KOPT-K1 (cell line): ENCODE measurements at regions not wholly inside any gene's neighbourhood (a gene's known extent, or its start where the extent isn't known, plus 50 kb on each side); places are given as distances from the start of the nearest gene placed in this dataset.

Source experiments
- H3K27ac ChIP-seq: fragments of 200-600 bp; sonication (generic); 2 replicates; pipeline ENCODE4 v1.5.1; 2016; ENCODE audit warnings: antibody characterized with exemption, mild to moderate bottlenecking, low read depth, low read length; ENCODE audit not compliant: poor library complexity, severe bottlenecking
- H3K36me3 ChIP-seq: fragments of 200-600 bp; sonication (generic); 2 replicates; pipeline ENCODE4 v1.5.1; 2017; ENCODE audit warnings: antibody characterized with exemption, mild to moderate bottlenecking, low read length, moderate library complexity; ENCODE audit not compliant: insufficient read depth
- H3K9me3 ChIP-seq: fragments of 200-600 bp; sonication (generic); 2 replicates; pipeline ENCODE4 v1.5.1; 2017; ENCODE audit warnings: antibody characterized with exemption, low read length, mild to moderate bottlenecking; ENCODE audit not compliant: insufficient read depth, poor library complexity, severe bottlenecking

GRCh38 chr6:105753620-105754211, 332.4 kb upstream of the PRDM1 start:
- no peaks in the 10 kb centered on the region for H3K36me3 ChIP-seq
- H3K9me3 ChIP-seq, result no peaks in the 10 kb centered on the region
- H3K27ac ChIP-seq, result no peak overlapping the region

DNA sequence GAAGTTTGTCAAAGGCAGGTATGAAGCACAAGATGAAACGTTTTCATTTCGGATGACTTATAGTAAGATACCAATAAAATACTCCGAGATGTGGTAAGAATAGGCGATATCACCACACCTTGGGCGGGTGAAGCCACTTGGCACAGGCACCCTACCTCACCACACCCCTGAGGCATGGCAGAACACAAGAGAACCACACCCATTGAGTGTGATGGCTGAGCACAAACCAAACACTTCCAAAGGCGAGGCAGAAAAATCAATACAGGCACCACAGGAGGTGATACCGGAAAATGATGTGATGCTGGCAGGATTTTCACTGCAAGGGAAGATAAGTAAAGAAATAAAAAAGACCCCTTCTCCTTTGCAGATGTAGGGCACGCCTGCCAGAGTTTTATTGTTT, 332.9 kb upstream of the PRDM1 start:
- Histone ChIP-seq H3K36me3 (no peaks in the 10 kb centered on the region), H3K27ac (no peak overlapping the region), H3K9me3 (no peaks in the 10 kb centered on the region)

DNA sequence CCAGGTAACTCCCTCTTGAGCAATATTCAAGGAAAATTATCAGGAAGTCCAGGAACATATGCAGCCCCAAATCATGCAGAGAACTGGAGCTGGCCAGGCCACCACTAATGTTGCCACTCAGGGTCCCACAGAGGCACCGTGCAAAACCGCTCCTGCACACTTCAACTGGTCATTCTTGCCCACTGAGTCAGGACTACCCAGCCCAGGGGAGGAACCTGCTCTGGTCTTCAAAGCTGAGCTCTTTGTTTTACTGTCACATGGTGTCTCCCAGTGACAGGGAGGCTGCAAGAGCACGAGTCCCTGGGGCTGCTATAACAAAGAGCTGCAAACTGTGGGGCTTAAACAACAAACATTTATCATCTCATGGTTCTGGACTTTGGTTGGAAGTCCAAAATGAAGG, 336.0 kb upstream of the PRDM1 start:
- Histone ChIP-seq H3K9me3 (no peaks in the 10 kb centered on the region), H3K27ac (no peak overlapping the region), H3K36me3 (no peaks in the 10 kb centered on the region)

GRCh38 chr6:105748737-105749161, 337.4 kb upstream of the PRDM1 start:
- H3K36me3 ChIP-seq, result no peaks in the 10 kb centered on the region
- H3K9me3 ChIP-seq, result no peaks in the 10 kb centered on the region
- no peak overlapping the region for H3K27ac ChIP-seq

DNA sequence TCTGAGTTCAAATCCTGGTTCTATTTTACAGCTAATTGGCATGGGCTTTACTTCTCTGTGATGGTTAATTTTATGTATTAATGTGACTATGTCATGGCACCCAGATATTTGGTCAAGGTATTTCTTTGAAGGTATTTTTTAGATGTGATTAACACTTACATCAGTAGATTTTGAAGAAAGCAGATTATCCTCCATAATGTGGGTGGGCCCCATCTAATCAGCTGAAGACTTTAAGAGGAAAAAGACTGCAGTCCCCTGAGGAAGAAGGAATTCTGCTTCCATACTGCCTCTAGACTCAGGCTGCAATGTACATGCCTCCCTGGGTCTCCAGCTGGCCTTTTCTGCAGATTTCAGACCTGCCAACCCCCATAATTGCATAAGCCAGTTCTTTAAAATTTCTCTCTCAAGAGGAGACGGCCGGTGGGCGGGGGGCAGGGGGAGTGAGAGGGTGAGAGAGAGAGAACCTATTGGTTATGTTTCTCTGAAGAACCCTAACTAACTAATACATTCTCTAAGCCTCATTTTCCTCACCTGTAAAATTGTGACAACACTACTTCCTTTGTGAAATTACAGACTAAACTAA, 338.2 kb upstream of the PRDM1 start:
- Histone ChIP-seq H3K27ac (peak overlapping the region; percentile 0), H3K9me3 (no peaks in the 10 kb centered on the region), H3K36me3 (no peaks in the 10 kb centered on the region)

DNA sequence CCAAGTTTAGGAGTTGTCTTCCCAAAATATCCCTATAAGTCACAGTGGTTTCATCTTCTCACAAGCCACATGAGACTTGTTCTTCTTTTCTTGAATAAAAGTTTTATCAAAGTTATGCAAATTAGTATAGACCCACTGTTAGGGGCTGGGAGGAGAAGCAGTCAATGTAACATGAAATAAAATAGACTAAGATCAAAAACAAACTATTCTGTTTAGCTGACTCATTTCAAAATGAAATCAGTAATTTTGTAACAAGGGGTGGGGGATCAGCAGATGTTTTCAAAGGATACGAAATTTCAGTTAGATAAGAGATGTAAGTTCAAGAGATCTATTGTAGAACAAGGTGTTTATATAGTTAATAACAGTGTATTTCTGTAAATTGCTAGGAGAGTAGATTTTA, 339.6 kb upstream of the PRDM1 start:
- Histone ChIP-seq H3K9me3 (no peaks in the 10 kb centered on the region), H3K36me3 (no peaks in the 10 kb centered on the region), H3K27ac (peak overlapping the region; percentile 65)

GRCh38 chr6:105746130-105746505, 340.0 kb upstream of the PRDM1 start:
- Histone ChIP-seq H3K27ac (peak overlapping the region; percentile 65), H3K36me3 (no peaks in the 10 kb centered on the region), H3K9me3 (no peaks in the 10 kb centered on the region)

GRCh38 chr6:105745464-105746129, 340.5 kb upstream of the PRDM1 start:
- Histone ChIP-seq H3K36me3 (no peaks in the 10 kb centered on the region), H3K27ac (peak overlapping the region; percentile 65)

GRCh38 chr6:105744815-105745214, 341.3 kb upstream of the PRDM1 start:
- no peaks in the 10 kb centered on the region for H3K36me3 ChIP-seq
- peak overlapping the region; percentile 19 for H3K27ac ChIP-seq
- H3K9me3 ChIP-seq, result no peaks in the 10 kb centered on the region

More at GRCh38 chr6:105745464-105746129, 340.5 kb upstream of the PRDM1 start:
- H3K9me3 ChIP-seq, result no peaks in the 10 kb centered on the region

DNA sequence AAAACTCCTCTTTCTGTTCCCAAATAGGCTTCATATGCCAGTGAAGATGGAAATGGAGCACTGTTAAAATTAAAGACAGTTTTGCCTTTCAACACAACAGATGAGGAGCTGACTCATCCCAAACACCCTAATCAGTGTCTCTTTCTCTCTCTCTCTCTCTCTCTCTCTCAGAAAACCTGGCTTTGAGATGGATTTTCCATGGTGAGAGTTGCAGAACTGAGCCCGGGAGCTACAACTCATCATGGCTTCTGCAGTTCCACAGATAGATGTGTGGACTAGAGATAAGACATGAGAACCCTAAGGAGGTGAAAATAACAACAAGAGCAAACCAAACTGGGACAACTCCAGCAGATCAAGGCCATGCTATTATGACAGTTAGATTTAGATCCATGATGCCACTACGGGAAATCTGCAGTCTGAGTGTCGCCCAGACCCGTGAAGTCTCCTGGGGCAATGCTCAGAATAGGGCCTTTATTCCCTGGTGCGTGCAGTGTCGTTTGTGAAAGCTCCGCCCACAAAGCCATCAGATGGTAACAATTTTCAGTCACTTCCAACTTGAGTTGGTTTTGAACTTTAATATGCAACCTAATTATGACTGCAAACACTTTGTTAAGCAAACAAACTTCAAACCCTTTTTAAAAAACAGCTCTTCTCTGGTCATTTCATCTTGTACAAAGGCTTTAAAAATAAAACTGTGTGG, 338.2 kb upstream of the PREP start:
- Histone ChIP-seq H3K9me3 (peaks cover 6% of the 10 kb centered on the region), H3K36me3 (no peaks in the 10 kb centered on the region), H3K27ac (no peak overlapping the region)

- Histone ChIP-seq H3K36me3 (no peaks in the 10 kb centered on the region), H3K9me3 (peaks cover 6% of the 10 kb centered on the region), H3K27ac (no peak overlapping the region)
These were observed 336.9 kb upstream of the PREP start for GRCh38 chr6:105739764-105740163.

GRCh38 chr6:105733556-105734162, 330.8 kb upstream of the PREP start:
- no peak overlapping the region for H3K27ac ChIP-seq
- no peaks in the 10 kb centered on the region for H3K36me3 ChIP-seq
- H3K9me3 ChIP-seq, result peaks cover 6% of the 10 kb centered on the region

- no peaks in the 10 kb centered on the region for H3K9me3 ChIP-seq
- H3K27ac ChIP-seq, result no peak overlapping the region
- H3K36me3 ChIP-seq, result no peaks in the 10 kb centered on the region
These were observed 326.1 kb upstream of the PREP start for GRCh38 chr6:105728995-105729394.

DNA sequence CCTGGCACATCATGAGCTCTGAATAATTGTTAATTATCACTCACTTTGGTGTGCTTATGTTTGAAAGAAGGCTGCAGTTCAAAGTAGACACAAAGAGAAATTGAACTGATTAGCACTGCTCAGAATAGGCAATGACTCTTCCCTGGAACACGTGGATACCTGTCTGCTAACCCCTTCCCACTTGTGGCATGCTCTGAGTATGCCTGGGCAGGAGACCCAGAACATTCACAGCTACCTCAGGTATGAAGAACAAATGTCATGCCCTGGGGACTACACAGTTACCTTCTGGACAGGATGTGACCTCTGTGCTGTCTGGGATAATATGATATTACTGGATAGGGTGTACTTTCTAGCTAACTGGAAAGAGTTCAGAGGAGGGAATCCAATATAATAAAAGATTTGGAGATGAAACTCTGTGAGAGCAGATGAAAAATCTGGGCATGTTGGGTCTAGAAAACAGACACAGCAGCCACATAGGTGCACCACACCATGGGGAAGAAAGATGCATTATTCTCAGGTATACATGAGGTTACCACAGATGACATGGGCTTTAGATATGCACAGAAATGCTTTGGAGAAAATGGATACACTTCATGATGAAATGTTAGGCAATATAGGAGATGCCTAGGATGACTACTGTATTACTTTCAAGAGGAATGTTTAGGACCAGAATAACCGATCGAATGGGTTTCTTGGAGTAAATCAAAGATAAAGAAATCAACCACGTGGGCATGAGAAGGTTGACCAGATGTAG, 324.2 kb upstream of the PREP start:
- Histone ChIP-seq H3K27ac (no peak overlapping the region), H3K9me3 (no peaks in the 10 kb centered on the region)

More for the DNA sequence above, 324.2 kb upstream of the PREP start:
- no peaks in the 10 kb centered on the region for H3K36me3 ChIP-seq
